ENCODE measurements at regions not wholly inside any gene's neighbourhood (a gene's known extent, or its start where the extent isn't known, plus 50 kb on each side); places are given as distances from the start of the nearest gene placed in this dataset.

- DNase-seq (ENCODE audit: low read depth, low spot score): no peak
Measured at GRCh38 chr20:22652681-22653588, 68.6 kb upstream of the FOXA2 start.

- DNase-seq (ENCODE audit: low read depth, low spot score): no peak
Measured at GRCh38 chr20:22653658-22654642, 69.6 kb upstream of the FOXA2 start.

- DNase-seq (ENCODE audit: low read depth, low spot score): no peak
Measured at GRCh38 chr20:22663528-22664025, 79.2 kb upstream of the FOXA2 start.

GRCh38 chr20:22667198-22667597, 82.8 kb upstream of the FOXA2 start:
- no peak for DNase-seq (ENCODE audit: low read depth, low spot score)

GRCh38 chr20:22672191-22672590, 87.8 kb upstream of the FOXA2 start:
- DNase-seq (ENCODE audit: low read depth, low spot score): no peak

GRCh38 chr20:22673467-22673866, 89.1 kb upstream of the FOXA2 start:
- DNase-seq (ENCODE audit: low read depth, low spot score): no peak

GRCh38 chr20:22675341-22675740, 91.0 kb upstream of the FOXA2 start:
- no peak for DNase-seq (ENCODE audit: low read depth, low spot score)

- DNase-seq (ENCODE audit: low read depth, low spot score): no peak
Measured at GRCh38 chr20:22678678-22679077, 94.3 kb upstream of the FOXA2 start.

GRCh38 chr20:22679197-22679596, 94.8 kb upstream of the FOXA2 start:
- DNase-seq (ENCODE audit: low read depth, low spot score): no peak

GRCh38 chr20:22680031-22680740, 95.8 kb upstream of the FOXA2 start:
- DNase-seq (ENCODE audit: low read depth, low spot score): no peak

GRCh38 chr20:22681591-22682248, 97.3 kb upstream of the FOXA2 start:
- no peak for DNase-seq (ENCODE audit: low read depth, low spot score)

- DNase-seq (ENCODE audit: low read depth, low spot score): no peak
Measured at GRCh38 chr20:22682381-22682780, 98.0 kb upstream of the FOXA2 start.

GRCh38 chr20:22684072-22684762, 99.8 kb upstream of the FOXA2 start:
- DNase-seq (ENCODE audit: low read depth, low spot score): peak; percentile 73

- no peak for DNase-seq (ENCODE audit: low read depth, low spot score)
Measured at GRCh38 chr20:22684763-22685443, 100.5 kb upstream of the FOXA2 start.

- DNase-seq (ENCODE audit: low read depth, low spot score): peak; percentile 13
Measured at GRCh38 chr20:22686097-22686496, 101.7 kb upstream of the FOXA2 start.

GRCh38 chr20:22687676-22688349, 103.4 kb upstream of the FOXA2 start:
- no peak for DNase-seq (ENCODE audit: low read depth, low spot score)

GRCh38 chr20:22688485-22688884, 104.1 kb upstream of the FOXA2 start:
- DNase-seq (ENCODE audit: low read depth, low spot score): no peak

GRCh38 chr20:22689266-22689665, 104.9 kb upstream of the FOXA2 start:
- DNase-seq (ENCODE audit: low read depth, low spot score): no peak

GRCh38 chr20:22690000-22690399, 105.6 kb upstream of the FOXA2 start:
- no peak for DNase-seq (ENCODE audit: low read depth, low spot score)

Data from astrocyte of the hippocampus (primary cell).